ENCODE measurements at regions not wholly inside any gene's neighbourhood (a gene's known extent, or its start where the extent isn't known, plus 50 kb on each side); places are given as distances from the start of the nearest gene placed in this dataset.

DNA sequence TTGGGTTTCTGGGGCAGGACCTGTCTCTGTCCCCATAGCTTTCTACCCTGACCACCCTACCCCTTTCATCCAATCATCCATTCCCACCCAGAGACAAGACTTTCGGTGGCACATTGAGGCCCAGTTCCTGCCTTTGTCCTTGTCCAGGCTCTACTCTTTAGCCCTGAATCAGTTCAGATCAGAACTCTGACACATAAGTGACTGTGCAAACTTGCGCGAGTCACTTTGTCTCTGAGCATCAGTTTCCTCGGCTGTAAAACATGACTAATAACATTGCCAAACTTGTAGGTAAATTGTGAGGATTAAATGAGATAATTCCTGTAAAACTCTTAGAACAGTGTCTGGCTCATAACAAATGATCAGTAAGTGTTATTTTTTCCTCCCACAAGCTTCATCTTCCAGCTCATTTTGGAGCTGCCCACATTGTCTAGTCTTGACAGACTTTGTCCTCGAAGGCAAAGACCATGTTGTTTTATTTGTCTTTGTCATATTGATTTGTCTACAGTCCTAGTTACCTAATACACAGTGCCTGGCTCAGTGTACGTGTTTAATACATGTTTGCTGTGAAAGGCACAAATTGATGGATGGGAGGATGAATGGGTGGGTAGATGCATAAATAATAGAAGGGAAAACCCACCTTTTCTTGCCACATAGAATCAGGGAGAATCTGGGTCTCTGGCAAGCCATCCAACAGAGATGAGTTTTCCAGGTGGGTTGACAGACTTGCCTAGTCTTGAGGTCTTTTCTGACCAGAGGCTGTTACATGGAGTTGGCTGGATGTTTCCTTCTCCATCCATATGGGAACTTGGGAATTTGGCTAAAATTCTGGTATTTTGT is 262.9 kb downstream of the OMA1 start:
- H3K27me3 ChIP-seq (ENCODE audit: insufficient read depth, low read depth, severe bottlenecking), result no peaks in the 10 kb centered on the region
- no peak for TF ChIP-seq CTCF (IDR thresholded peaks at IDR 0.05; ENCODE audit: low read depth, low read length)
- DNase-seq, result no peak
- no peak overlapping the region for H3K27ac ChIP-seq
- no peak overlapping the region for H3K4me3 ChIP-seq (ENCODE audit: low read depth, low read length)
- no peaks in the 10 kb centered on the region for H3K36me3 ChIP-seq
- H3K9me3 ChIP-seq (ENCODE audit: severe bottlenecking), result no peaks in the 10 kb centered on the region

DNA sequence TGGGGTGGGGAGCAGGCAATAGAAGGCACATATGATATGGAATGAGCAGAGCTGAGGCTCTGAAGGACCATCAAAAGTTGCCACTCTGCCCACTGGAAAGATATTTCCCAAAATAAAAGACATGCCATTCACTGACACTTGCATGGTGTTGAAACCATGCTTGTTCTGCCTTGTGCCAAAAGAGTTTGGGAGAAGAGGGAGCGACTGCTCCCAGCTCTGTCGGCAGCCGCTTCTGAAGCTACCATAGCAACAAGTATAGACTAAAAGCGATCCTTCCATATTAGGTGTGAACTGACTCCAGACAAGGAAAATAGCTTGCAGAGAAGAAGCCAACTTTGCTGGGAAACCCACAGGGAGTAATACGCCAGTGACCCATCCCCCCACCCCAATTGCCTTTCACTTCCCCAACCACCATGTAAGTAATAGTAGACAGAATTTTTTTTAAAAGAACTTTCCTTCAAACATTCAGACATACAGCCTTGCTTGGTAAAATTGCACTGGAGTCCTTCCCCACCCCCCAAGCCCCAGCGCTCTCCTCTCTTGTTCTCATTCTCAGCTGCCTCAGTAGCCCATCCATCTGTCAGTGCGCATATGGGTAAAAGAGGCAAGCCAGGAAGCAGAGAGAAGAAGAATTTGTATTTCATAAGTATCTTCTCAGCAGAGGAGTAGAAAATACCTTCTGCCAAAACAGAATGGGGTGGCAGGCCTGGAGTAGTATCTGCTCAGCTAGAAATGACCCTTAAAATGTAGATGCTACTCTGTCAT is 263.7 kb downstream of the OMA1 start:
- no peak for DNase-seq
- H3K27ac ChIP-seq, result no peak overlapping the region
- no peak for TF ChIP-seq CTCF (IDR thresholded peaks at IDR 0.05; ENCODE audit: low read depth, low read length)
- H3K4me3 ChIP-seq (ENCODE audit: low read depth, low read length), result no peak overlapping the region
- no peaks in the 10 kb centered on the region for H3K36me3 ChIP-seq
- no peaks in the 10 kb centered on the region for H3K27me3 ChIP-seq (ENCODE audit: insufficient read depth, low read depth, severe bottlenecking)
- no peaks in the 10 kb centered on the region for H3K9me3 ChIP-seq (ENCODE audit: severe bottlenecking)

- Histone ChIP-seq H3K36me3 (no peaks in the 10 kb centered on the region), H3K4me3 (ENCODE audit: low read depth, low read length) (no peak overlapping the region), H3K27ac (no peak overlapping the region), H3K27me3 (ENCODE audit: insufficient read depth, low read depth, severe bottlenecking) (no peaks in the 10 kb centered on the region), H3K9me3 (ENCODE audit: severe bottlenecking) (no peaks in the 10 kb centered on the region)
- TF ChIP-seq CTCF (IDR thresholded peaks at IDR 0.05; ENCODE audit: low read depth, low read length), result no peak
- no peak for DNase-seq
Measured at GRCh38 chr1:58266242-58266641, 280.3 kb downstream of the OMA1 start.

DNA sequence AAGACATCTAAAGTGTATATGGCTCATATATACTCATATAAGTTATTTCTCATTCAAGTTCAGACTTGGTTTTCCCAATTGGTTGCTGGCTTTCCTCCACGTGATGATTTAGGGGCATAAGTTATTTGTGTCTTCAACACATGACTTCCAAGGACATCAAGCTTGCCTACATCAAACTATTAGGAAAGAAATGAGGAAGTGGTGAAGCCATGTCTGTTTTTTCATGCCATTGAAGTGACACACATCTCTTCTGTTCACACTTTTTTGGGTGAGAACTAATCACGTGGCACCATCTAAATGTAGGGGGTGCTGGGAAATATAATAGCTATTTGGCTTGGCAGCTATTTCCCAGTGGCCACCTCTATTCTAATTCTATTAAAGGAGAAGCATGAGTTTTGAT is 282.1 kb downstream of the OMA1 start:
- Histone ChIP-seq H3K4me3 (ENCODE audit: low read depth, low read length) (no peak overlapping the region), H3K36me3 (no peaks in the 10 kb centered on the region)
- no peak for TF ChIP-seq CTCF (IDR thresholded peaks at IDR 0.05; ENCODE audit: low read depth, low read length)

DNA sequence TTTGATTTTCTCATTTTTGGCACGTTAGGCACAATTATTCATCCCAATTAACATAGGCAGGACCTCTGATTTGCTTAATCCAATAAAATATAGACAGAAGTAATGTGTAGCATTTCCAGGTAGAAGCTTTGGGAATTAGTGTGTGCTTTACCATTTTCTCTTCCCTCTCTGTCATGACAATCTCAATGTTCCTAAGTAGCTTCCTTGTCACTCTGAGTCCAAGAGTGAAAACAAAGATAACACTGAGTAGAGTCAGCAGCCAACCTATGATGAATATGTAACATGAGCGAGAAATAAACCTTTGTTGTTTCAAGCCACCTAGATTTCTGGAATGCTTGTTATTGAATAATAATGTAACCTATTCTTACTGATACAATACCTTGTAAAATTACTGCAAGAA is 283.8 kb downstream of the OMA1 start:
- H3K36me3 ChIP-seq, result no peaks in the 10 kb centered on the region
- DNase-seq, result no peak
- no peaks in the 10 kb centered on the region for H3K9me3 ChIP-seq (ENCODE audit: severe bottlenecking)
- no peak overlapping the region for H3K27ac ChIP-seq
- no peak for TF ChIP-seq CTCF (IDR thresholded peaks at IDR 0.05; ENCODE audit: low read depth, low read length)
- no peaks in the 10 kb centered on the region for H3K27me3 ChIP-seq (ENCODE audit: insufficient read depth, low read depth, severe bottlenecking)
- no peak overlapping the region for H3K4me3 ChIP-seq (ENCODE audit: low read depth, low read length)

More for the DNA sequence above, 282.1 kb downstream of the OMA1 start:
- no peak for DNase-seq
- Histone ChIP-seq H3K9me3 (ENCODE audit: severe bottlenecking) (no peaks in the 10 kb centered on the region), H3K27me3 (ENCODE audit: insufficient read depth, low read depth, severe bottlenecking) (no peaks in the 10 kb centered on the region), H3K27ac (no peak overlapping the region)
